Uterus (tissue), 2 donors: ENCODE measurements at regions not wholly inside any gene's neighbourhood (a gene's known extent, or its start where the extent isn't known, plus 50 kb on each side); places are given as distances from the start of the nearest gene placed in this dataset.

ENCODE experiments used
- POLR2A ChIP-seq, 2 donors: fragments of 450-650 bp; IDR thresholded peaks; one replicate each; pipeline ENCODE4 v1.6.1; 2016; ENCODE audit warnings: antibody characterized with exemption in 2 of 2, mild to moderate bottlenecking in 1 of 2, moderate library complexity in 1 of 2
- TF ChIP-seq, protein P1 (sequence below), 4 experiments: fragments of 200-600 bp in 2 of 4; fragments of 450-650 bp in 2 of 4; sonication (generic) in 2 of 4; IDR thresholded peaks; one replicate each; pipeline ENCODE4 v1.5.1; 2016 to 2019; ENCODE audit warnings: antibody characterized with exemption in 4 of 4, mild to moderate bottlenecking in 2 of 4, moderate library complexity in 1 of 4

DNA sequence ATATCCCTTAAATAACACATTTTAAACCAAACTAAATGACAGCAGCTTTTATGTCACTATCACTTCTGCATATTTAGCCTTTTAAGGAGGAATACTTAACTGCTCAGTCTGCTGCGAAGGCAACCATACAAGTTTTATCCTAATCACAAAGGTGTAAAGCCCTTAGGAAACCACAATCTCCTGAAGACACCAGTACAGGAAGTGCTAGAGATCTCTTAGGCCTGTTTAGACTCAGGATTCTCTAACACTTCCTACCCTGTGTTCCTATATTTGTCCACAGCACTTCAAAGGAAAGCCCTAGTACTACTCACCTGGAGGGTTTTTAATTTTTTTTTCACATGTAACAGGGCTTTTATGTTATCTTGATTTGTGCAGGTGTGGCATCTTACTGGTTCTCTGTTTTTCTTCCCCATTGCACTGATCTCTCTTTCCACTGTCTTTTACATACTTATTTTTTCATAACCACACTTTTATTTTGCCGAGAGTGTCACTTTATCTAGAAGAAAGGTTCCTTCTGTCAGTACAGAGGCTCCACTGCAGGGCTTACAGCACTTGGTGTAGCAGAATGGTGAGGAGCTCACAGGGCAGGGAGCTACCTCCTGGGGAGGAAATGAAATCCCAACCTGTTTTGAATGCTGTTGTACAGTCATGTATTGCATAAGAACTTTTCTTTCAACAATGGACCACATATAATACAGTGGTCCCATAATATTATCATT is 1060.6 kb upstream of the ACO1 start:
- TF ChIP-seq, protein P1, sequence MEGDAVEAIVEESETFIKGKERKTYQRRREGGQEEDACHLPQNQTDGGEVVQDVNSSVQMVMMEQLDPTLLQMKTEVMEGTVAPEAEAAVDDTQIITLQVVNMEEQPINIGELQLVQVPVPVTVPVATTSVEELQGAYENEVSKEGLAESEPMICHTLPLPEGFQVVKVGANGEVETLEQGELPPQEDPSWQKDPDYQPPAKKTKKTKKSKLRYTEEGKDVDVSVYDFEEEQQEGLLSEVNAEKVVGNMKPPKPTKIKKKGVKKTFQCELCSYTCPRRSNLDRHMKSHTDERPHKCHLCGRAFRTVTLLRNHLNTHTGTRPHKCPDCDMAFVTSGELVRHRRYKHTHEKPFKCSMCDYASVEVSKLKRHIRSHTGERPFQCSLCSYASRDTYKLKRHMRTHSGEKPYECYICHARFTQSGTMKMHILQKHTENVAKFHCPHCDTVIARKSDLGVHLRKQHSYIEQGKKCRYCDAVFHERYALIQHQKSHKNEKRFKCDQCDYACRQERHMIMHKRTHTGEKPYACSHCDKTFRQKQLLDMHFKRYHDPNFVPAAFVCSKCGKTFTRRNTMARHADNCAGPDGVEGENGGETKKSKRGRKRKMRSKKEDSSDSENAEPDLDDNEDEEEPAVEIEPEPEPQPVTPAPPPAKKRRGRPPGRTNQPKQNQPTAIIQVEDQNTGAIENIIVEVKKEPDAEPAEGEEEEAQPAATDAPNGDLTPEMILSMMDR (IDR thresholded peaks at IDR 0.05), result no peak
- TF ChIP-seq POLR2A (IDR thresholded peaks at IDR 0.05), result no peak
